ENCODE measurements at regions not wholly inside any gene's neighbourhood (a gene's known extent, or its start where the extent isn't known, plus 50 kb on each side); places are given as distances from the start of the nearest gene placed in this dataset.

DNA sequence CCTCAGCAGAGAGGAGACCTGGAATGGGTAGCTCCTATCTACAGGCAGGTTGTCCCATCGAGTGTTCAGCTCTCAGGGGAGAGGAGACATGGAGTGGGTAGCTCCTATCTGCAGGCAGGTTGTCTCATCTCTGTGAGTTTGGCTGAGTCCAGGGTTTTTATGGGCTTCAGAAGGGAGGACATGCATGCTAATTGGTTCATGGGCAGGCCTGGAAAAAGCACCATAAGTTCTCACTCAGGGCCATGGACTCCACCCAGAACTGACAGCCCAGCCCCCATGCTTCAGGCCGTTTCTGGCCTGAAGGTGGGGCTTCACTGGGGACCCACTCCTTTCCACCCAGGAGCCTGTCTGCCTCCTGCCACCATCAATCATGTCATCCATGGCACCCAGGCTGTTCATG is 84.0 kb downstream of the CYB561 start:
- peaks cover 5 to 15% of the 10 kb centered on the region in 2 donors for H3K36me3 Mint-ChIP-seq
- H3K9me3 ChIP-seq (ENCODE audit: control insufficient read depth in 1 of 2, low read length in 2 of 2), result no peaks in the 10 kb centered on the region
- DNase-seq, result no peak
- no peaks in the 10 kb centered on the region for H3K9me3 Mint-ChIP-seq
- H3K4me3 ChIP-seq (ENCODE audit: low read length in 2 of 2), result no peak overlapping the region
- peaks cover 0 to 3% of the 10 kb centered on the region in 2 donors for H3K27me3 Mint-ChIP-seq
- no peaks in the 10 kb centered on the region for H3K4me1 Mint-ChIP-seq
- intact Hi-C loops (cut with micrococcal nuclease), result no loop called here
- H3K4me1 ChIP-seq (ENCODE audit: insufficient read depth, low read length), result no peaks in the 10 kb centered on the region
- no peak overlapping the region for H3K4me3 Mint-ChIP-seq
- CTCF ChIA-PET (ENCODE audit: partially characterized antibody), result no interaction called here
- no peaks in the 10 kb centered on the region for H3K27me3 ChIP-seq (ENCODE audit: insufficient read depth, low read length)
- H3K36me3 ChIP-seq (ENCODE audit: insufficient read depth, low read length), result no peaks in the 10 kb centered on the region
- POLR2A ChIA-PET (ENCODE audit: partially characterized antibody), result no interaction called here
- H3K27ac ChIP-seq (ENCODE audit: low read depth, low read length), result no peak overlapping the region
- no peak overlapping the region for H3K27ac Mint-ChIP-seq

DNA sequence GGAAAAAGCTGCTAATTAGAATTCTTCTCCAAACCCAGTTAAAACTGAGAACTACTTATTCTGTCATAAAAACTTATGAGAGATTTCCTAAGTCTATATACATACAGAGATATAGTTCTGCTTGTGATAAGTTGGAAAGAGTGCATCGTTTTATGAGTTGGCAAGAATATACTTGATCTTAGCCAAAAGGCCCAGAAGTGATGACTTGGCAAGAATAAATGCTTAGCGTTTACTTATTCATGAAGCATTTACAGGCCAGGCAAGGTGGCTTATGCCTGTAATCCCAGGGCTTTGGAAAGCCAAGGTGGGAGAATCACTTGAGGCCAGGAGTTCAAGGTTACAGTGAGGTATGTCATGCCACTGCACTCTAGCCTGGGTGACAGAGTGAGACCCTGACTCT is 81.7 kb downstream of the CYB561 start:
- Mint-ChIP-seq H3K27ac (no peak overlapping the region), H3K9me3 (no peaks in the 10 kb centered on the region), H3K4me3 (no peak overlapping the region), H3K36me3 (peaks cover 3 to 11% of the 10 kb centered on the region in 2 donors), H3K4me1 (no peaks in the 10 kb centered on the region), H3K27me3 (peaks cover 0 to 3% of the 10 kb centered on the region in 2 donors)
- DNase-seq, result no peak
- Histone ChIP-seq H3K27me3 (ENCODE audit: insufficient read depth, low read length) (no peaks in the 10 kb centered on the region), H3K36me3 (ENCODE audit: insufficient read depth, low read length) (no peaks in the 10 kb centered on the region), H3K4me1 (ENCODE audit: insufficient read depth, low read length) (no peaks in the 10 kb centered on the region), H3K27ac (ENCODE audit: low read depth, low read length) (no peak overlapping the region), H3K9me3 (ENCODE audit: control insufficient read depth in 1 of 2, low read length in 2 of 2) (no peaks in the 10 kb centered on the region), H3K4me3 (ENCODE audit: low read length in 2 of 2) (no peak overlapping the region)
- ChIA-PET POLR2A (ENCODE audit: partially characterized antibody) (no interaction called here), CTCF (ENCODE audit: partially characterized antibody) (interaction anchor here (0.6 to 0.8 kb wide), 2 partner anchors 43 to 800 kb away, joined by 3 read pairs; no protein-coding TSS in a partner anchor)
- intact Hi-C loops (cut with micrococcal nuclease), result no loop called here

DNA sequence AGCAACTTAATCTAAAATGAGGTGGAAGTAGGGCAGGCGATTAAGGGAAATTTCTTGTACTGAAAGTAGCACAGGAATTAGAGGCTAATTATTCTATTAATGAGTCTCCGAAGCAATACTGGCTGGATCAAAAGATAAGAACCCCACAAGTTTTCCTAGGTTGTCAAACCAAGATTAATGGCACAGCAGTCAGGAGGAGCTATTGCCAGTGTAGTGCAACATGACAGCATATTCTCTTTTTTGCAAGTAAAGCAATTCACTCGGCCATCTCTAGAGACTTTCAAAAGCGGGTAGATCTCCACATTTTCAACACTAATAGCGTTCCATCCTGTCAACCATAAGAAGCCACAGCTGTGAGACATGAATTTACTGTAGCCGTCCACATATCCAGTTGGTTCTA is 81.2 kb downstream of the CYB561 start:
- Histone ChIP-seq H3K27me3 (ENCODE audit: insufficient read depth, low read length) (no peaks in the 10 kb centered on the region), H3K27ac (ENCODE audit: low read depth, low read length) (no peak overlapping the region), H3K36me3 (ENCODE audit: insufficient read depth, low read length) (no peaks in the 10 kb centered on the region), H3K4me1 (ENCODE audit: insufficient read depth, low read length) (no peaks in the 10 kb centered on the region), H3K4me3 (ENCODE audit: low read length in 2 of 2) (no peak overlapping the region), H3K9me3 (ENCODE audit: control insufficient read depth in 1 of 2, low read length in 2 of 2) (no peaks in the 10 kb centered on the region)
- ChIA-PET CTCF (ENCODE audit: partially characterized antibody) (interaction anchor here (0.8 kb wide), 1 partner anchor 42 kb away, joined by 3 read pairs; no protein-coding TSS in a partner anchor), POLR2A (ENCODE audit: partially characterized antibody) (no interaction called here)
- no peak overlapping the region for H3K27ac Mint-ChIP-seq
- no peaks in the 10 kb centered on the region for H3K9me3 Mint-ChIP-seq
- peaks cover 0 to 3% of the 10 kb centered on the region in 2 donors for H3K27me3 Mint-ChIP-seq
- no peaks in the 10 kb centered on the region for H3K4me1 Mint-ChIP-seq
- H3K4me3 Mint-ChIP-seq, result no peak overlapping the region
- peaks cover 3 to 8% of the 10 kb centered on the region in 2 donors for H3K36me3 Mint-ChIP-seq
- DNase-seq, result no peak
- intact Hi-C loops (cut with micrococcal nuclease), result no loop called here

DNA sequence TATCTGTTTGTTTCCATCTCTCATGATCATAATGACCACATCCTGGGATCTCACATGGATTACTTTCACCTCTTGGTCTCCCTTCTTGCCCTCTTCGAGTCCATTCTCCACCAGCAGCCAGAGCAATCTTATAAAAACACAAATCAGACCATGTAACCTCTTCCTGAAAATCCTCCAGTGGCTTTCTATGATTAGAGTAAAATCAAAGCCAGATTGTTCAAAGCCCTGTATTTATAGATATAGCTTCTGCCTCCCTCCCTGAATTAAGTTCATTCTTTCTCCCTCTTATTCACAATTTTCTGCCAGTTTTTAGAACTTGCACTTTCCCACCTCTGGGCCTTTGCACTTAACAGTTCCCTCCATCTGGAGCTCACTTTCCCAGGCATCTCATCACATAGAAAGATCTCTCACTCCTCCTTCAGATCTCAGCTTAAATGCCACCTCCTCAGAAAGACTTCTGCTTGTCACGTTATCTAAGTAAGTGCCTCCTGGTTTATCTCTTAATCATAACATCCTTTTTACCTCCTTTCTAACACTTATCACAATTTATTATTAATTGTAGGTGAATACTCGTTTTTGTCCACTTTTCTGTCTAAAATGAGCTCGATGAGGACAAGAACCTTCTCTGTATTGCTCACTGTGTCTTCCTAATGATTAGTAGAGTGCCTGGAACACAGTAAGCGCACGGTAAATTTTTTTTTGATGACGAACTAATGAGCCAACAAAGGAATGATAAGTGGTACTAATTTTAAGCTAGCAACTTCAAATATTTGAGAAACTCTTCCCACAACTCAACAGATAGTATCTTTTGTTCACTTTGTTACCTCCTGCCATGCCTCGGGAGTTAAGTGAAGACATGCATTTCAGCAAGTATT is 80.5 kb downstream of the CYB561 start:
- Histone ChIP-seq H3K27ac (ENCODE audit: low read depth, low read length) (no peak overlapping the region), H3K9me3 (ENCODE audit: control insufficient read depth in 1 of 2, low read length in 2 of 2) (no peaks in the 10 kb centered on the region), H3K4me1 (ENCODE audit: insufficient read depth, low read length) (no peaks in the 10 kb centered on the region), H3K36me3 (ENCODE audit: insufficient read depth, low read length) (no peaks in the 10 kb centered on the region), H3K4me3 (ENCODE audit: low read length in 2 of 2) (no peak overlapping the region), H3K27me3 (ENCODE audit: insufficient read depth, low read length) (no peaks in the 10 kb centered on the region)
- H3K27ac Mint-ChIP-seq, result no peak overlapping the region
- ChIA-PET POLR2A (ENCODE audit: partially characterized antibody) (no interaction called here), CTCF (ENCODE audit: partially characterized antibody) (no interaction called here)
- intact Hi-C loops (cut with micrococcal nuclease), result no loop called here
- no peaks in the 10 kb centered on the region for H3K9me3 Mint-ChIP-seq
- no peak overlapping the region for H3K4me3 Mint-ChIP-seq
- H3K27me3 Mint-ChIP-seq, result peaks cover 0 to 3% of the 10 kb centered on the region in 2 donors
- H3K4me1 Mint-ChIP-seq, result no peaks in the 10 kb centered on the region
- DNase-seq, result no peak
- peaks cover 3 to 5% of the 10 kb centered on the region in 2 donors for H3K36me3 Mint-ChIP-seq

DNA sequence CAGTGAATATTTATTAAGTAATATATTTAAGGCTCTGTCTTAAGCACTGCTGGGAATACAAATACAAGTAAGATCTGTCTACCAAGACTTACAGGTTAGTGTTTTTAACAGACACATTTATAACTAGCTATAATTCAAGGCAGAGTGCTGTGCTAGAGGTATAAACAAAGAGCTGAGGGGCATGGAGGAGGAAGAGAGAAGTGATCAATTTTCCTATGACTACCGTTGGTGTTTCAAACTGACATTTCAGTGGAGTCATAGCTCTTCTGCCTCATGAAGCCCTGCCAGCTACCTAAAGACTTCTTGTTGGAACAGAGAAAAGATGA is 79.9 kb downstream of the CYB561 start:
- ChIA-PET POLR2A (ENCODE audit: partially characterized antibody) (no interaction called here), CTCF (ENCODE audit: partially characterized antibody) (no interaction called here)
- Histone ChIP-seq H3K9me3 (ENCODE audit: control insufficient read depth in 1 of 2, low read length in 2 of 2) (no peaks in the 10 kb centered on the region), H3K4me1 (ENCODE audit: insufficient read depth, low read length) (no peaks in the 10 kb centered on the region), H3K27me3 (ENCODE audit: insufficient read depth, low read length) (no peaks in the 10 kb centered on the region), H3K36me3 (ENCODE audit: insufficient read depth, low read length) (no peaks in the 10 kb centered on the region), H3K27ac (ENCODE audit: low read depth, low read length) (no peak overlapping the region), H3K4me3 (ENCODE audit: low read length in 2 of 2) (no peak overlapping the region)
- H3K36me3 Mint-ChIP-seq, result peaks cover 3 to 5% of the 10 kb centered on the region in 2 donors
- peaks cover 0 to 3% of the 10 kb centered on the region in 2 donors for H3K27me3 Mint-ChIP-seq
- no peaks in the 10 kb centered on the region for H3K9me3 Mint-ChIP-seq
- H3K27ac Mint-ChIP-seq, result no peak overlapping the region
- no peaks in the 10 kb centered on the region for H3K4me1 Mint-ChIP-seq
- intact Hi-C loops (cut with micrococcal nuclease), result no loop called here
- DNase-seq, result no peak
- H3K4me3 Mint-ChIP-seq, result no peak overlapping the region

DNA sequence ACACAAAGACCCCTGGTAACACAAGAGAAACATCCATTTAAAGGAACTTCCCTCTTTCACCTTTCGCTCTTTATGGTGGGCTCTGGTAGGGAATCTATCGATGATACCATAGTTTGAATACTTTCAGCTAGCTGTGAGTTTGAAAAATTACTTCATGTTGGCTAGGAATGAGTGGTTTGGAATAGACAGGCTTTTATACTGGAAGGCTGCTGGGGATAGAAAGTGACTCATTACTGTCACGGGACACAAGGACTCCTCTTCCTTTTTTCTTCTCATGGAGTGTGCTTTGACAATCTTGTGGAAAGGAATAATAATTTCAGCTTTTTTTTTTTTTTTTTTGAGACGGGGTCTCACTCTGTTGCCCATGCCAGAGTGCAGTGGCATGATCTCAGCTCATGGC is 76.9 kb downstream of the CYB561 start:
- Mint-ChIP-seq H3K9me3 (no peaks in the 10 kb centered on the region), H3K36me3 (peaks cover 2 to 9% of the 10 kb centered on the region in 2 donors), H3K27ac (no peak overlapping the region), H3K4me1 (no peaks in the 10 kb centered on the region), H3K4me3 (no peak overlapping the region), H3K27me3 (peaks cover 0 to 3% of the 10 kb centered on the region in 2 donors)
- CTCF ChIA-PET (ENCODE audit: partially characterized antibody), result no interaction called here
- H3K36me3 ChIP-seq (ENCODE audit: insufficient read depth, low read length), result no peaks in the 10 kb centered on the region
- intact Hi-C loops (cut with micrococcal nuclease), result no loop called here
- no peaks in the 10 kb centered on the region for H3K27me3 ChIP-seq (ENCODE audit: insufficient read depth, low read length)
- POLR2A ChIA-PET (ENCODE audit: partially characterized antibody), result no interaction called here
- no peak overlapping the region for H3K4me3 ChIP-seq (ENCODE audit: low read length in 2 of 2)
- no peaks in the 10 kb centered on the region for H3K9me3 ChIP-seq (ENCODE audit: control insufficient read depth in 1 of 2, low read length in 2 of 2)
- no peak overlapping the region for H3K27ac ChIP-seq (ENCODE audit: low read depth, low read length)
- H3K4me1 ChIP-seq (ENCODE audit: insufficient read depth, low read length), result no peaks in the 10 kb centered on the region
- DNase-seq, result no peak

DNA sequence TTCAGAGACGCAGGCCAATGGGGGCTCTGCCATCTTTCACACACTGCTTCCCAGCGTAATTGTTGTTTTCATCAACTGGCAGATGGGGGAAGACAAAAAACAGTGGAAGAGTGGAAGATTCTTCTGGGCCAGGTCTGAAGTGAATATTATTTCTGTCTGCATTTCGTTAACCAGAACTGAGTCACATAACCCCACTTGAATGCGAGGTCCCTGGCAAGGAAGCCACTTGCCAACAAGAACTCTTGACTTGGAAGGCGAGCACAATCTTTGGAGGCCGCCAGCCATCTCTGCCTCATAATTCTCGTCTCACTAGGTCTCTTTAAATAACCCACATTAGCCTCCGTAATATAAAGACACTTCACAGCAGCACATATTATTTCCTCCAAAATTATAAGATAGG is 75.4 kb downstream of the CYB561 start:
- H3K4me1 ChIP-seq (ENCODE audit: insufficient read depth, low read length), result no peaks in the 10 kb centered on the region
- no peak overlapping the region for H3K4me3 ChIP-seq (ENCODE audit: low read length in 2 of 2)
- DNase-seq, result no peak
- Mint-ChIP-seq H3K27ac (no peak overlapping the region), H3K27me3 (no peaks in the 10 kb centered on the region), H3K36me3 (peaks cover 2 to 4% of the 10 kb centered on the region in 2 donors), H3K9me3 (no peaks in the 10 kb centered on the region), H3K4me1 (no peaks in the 10 kb centered on the region), H3K4me3 (no peak overlapping the region)
- H3K27ac ChIP-seq (ENCODE audit: low read depth, low read length), result no peak overlapping the region
- H3K9me3 ChIP-seq (ENCODE audit: control insufficient read depth in 1 of 2, low read length in 2 of 2), result no peaks in the 10 kb centered on the region
- H3K27me3 ChIP-seq (ENCODE audit: insufficient read depth, low read length), result no peaks in the 10 kb centered on the region
- intact Hi-C loops (cut with micrococcal nuclease), result no loop called here
- POLR2A ChIA-PET (ENCODE audit: partially characterized antibody), result no interaction called here
- H3K36me3 ChIP-seq (ENCODE audit: insufficient read depth, low read length), result no peaks in the 10 kb centered on the region
- CTCF ChIA-PET (ENCODE audit: partially characterized antibody), result interaction anchor here (0.7 kb wide), 1 partner anchor 514 kb away, joined by 4 read pairs; no protein-coding TSS in a partner anchor

Data from CD4-positive, alpha-beta memory T cell (primary cell).